Loucy (cell line): ENCODE measurements at regions not wholly inside any gene's neighbourhood (a gene's known extent, or its start where the extent isn't known, plus 50 kb on each side); places are given as distances from the start of the nearest gene placed in this dataset.

Experiments used
- CTCF ChIP-seq: fragments of 200-600 bp; sonication (generic); conservative IDR thresholded peaks from 2 replicates; pipeline ENCODE4 v1.5.1; 2014; ENCODE audit warnings: mild to moderate bottlenecking, antibody characterized with exemption, low read length
- EZH2phosphoT487 ChIP-seq: fragments of 200-600 bp; IDR thresholded peaks from 2 replicates; pipeline ENCODE4 v1.6.1; 2018; ENCODE audit warnings: antibody characterized with exemption, mild to moderate bottlenecking, moderate library complexity, borderline replicate concordance

- TF ChIP-seq CTCF (no peak), EZH2phosphoT487 (no peak)
These were observed 66.7 kb upstream of the PDK4 start for GRCh38 chr7:95662987-95663386.
